ENCODE measurements at regions not wholly inside any gene's neighbourhood (a gene's known extent, or its start where the extent isn't known, plus 50 kb on each side); places are given as distances from the start of the nearest gene placed in this dataset.

DNA sequence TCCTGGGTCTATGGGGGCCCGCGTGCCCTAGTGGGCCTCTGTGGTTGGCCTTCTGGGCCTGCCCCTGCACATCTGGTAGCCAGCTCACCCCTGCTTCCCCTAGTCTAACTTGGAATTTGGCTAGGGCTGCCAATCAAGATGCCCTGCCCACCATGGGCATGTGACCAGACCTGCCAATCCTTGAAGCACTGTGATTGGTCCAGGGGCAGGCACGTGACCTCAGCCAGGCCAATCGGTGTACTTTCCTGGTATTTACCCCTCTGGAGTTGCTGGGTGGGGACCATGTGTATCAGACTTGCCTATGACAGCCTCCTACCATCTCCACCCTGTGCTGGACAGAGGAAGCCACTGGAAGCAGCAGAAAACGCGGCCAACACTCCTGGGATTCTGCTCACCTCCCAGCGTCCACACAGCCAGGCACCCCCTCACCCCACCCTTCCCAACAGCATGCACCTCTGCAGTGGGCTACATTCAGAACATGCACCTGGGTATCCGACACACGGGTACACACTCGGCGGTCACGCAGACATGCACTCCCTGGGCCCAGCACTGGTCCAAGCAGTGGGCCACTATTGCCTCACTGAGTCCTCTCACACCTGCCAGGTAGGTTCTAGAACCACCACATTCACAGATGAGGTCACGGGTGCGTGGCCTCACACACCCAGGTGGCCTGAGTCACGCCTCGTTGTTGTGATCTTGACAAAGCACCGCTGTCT is 96.9 kb downstream of the RBFOX3 start:
- CTCF ChIA-PET: no interaction called here
- TF ChIP-seq, protein P1, sequence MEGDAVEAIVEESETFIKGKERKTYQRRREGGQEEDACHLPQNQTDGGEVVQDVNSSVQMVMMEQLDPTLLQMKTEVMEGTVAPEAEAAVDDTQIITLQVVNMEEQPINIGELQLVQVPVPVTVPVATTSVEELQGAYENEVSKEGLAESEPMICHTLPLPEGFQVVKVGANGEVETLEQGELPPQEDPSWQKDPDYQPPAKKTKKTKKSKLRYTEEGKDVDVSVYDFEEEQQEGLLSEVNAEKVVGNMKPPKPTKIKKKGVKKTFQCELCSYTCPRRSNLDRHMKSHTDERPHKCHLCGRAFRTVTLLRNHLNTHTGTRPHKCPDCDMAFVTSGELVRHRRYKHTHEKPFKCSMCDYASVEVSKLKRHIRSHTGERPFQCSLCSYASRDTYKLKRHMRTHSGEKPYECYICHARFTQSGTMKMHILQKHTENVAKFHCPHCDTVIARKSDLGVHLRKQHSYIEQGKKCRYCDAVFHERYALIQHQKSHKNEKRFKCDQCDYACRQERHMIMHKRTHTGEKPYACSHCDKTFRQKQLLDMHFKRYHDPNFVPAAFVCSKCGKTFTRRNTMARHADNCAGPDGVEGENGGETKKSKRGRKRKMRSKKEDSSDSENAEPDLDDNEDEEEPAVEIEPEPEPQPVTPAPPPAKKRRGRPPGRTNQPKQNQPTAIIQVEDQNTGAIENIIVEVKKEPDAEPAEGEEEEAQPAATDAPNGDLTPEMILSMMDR (conservative IDR thresholded peaks at IDR 0.05): no peak
- no peak for TF ChIP-seq EZH2 (IDR thresholded peaks at IDR 0.05; ENCODE audit: low read depth)
- Histone ChIP-seq H3K27me3 (ENCODE audit: insufficient read depth, low read depth) (peaks cover 78% of the 10 kb centered on the region), H3K36me3 (ENCODE audit: low read depth) (no peaks in the 10 kb centered on the region), H3K9me2 (ENCODE audit: insufficient read depth) (no peaks in the 10 kb centered on the region), H4K20me1 (ENCODE audit: insufficient read depth) (no peaks in the 10 kb centered on the region), H3F3A (ENCODE audit: insufficient read depth, low read depth) (no peaks in the 10 kb centered on the region), H3K9me3 (ENCODE audit: insufficient read depth, low read depth) (no peaks in the 10 kb centered on the region), H3K4me2 (no peak overlapping the region), H2AFZ (no peak overlapping the region), H3K27ac (no peak overlapping the region), H3K79me2 (ENCODE audit: low read depth) (no peaks in the 10 kb centered on the region), H3K4me1 (replicated peaks; ENCODE audit: insufficient read depth) (no peaks in the 10 kb centered on the region), H3K4me3 (no peak overlapping the region)
- no TSS peak for BruUV-seq (replicated peaks)
- DNase-seq: no peak
- POLR2A ChIA-PET (ENCODE audit: unreplicated experiment): no interaction called here
- intact Hi-C loops (cut with micrococcal nuclease; ENCODE audit: unreplicated experiment): no loop called here

DNA sequence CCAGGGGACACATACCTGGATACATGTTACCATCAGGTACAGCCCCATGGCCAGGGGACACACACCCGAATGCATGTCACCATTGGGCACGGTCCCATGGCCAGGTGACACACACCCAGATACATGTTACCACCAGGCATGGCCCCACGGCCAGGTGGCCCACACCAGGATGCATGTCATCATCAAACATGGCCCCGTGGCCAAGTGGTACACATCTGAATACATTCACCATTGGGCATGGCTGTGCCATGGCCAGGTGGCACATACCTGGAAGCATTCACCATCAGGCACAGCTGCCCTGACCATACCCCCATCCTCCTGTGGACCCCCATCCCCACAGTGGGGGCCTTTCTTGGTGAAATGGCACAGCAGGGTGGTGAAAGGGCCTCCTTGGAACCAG is 97.6 kb downstream of the RBFOX3 start:
- H2AFZ ChIP-seq: no peak overlapping the region
- no peaks in the 10 kb centered on the region for H3K4me1 ChIP-seq (replicated peaks; ENCODE audit: insufficient read depth)
- H4K20me1 ChIP-seq (ENCODE audit: insufficient read depth): no peaks in the 10 kb centered on the region
- intact Hi-C loops (cut with micrococcal nuclease; ENCODE audit: unreplicated experiment): no loop called here
- H3K36me3 ChIP-seq (ENCODE audit: low read depth): no peaks in the 10 kb centered on the region
- BruUV-seq (replicated peaks): no TSS peak
- DNase-seq: no peak
- H3K27me3 ChIP-seq (ENCODE audit: insufficient read depth, low read depth): peaks cover 78% of the 10 kb centered on the region
- H3K9me2 ChIP-seq (ENCODE audit: insufficient read depth): no peaks in the 10 kb centered on the region
- H3F3A ChIP-seq (ENCODE audit: insufficient read depth, low read depth): no peaks in the 10 kb centered on the region
- ChIA-PET CTCF (no interaction called here), POLR2A (ENCODE audit: unreplicated experiment) (no interaction called here)
- H3K79me2 ChIP-seq (ENCODE audit: low read depth): no peaks in the 10 kb centered on the region
- H3K4me3 ChIP-seq: no peak overlapping the region
- no peak overlapping the region for H3K27ac ChIP-seq
- H3K9me3 ChIP-seq (ENCODE audit: insufficient read depth, low read depth): no peaks in the 10 kb centered on the region
- no peak for TF ChIP-seq EZH2 (IDR thresholded peaks at IDR 0.05; ENCODE audit: low read depth)
- TF ChIP-seq, protein P1 (conservative IDR thresholded peaks at IDR 0.05): no peak
- no peak overlapping the region for H3K4me2 ChIP-seq

DNA sequence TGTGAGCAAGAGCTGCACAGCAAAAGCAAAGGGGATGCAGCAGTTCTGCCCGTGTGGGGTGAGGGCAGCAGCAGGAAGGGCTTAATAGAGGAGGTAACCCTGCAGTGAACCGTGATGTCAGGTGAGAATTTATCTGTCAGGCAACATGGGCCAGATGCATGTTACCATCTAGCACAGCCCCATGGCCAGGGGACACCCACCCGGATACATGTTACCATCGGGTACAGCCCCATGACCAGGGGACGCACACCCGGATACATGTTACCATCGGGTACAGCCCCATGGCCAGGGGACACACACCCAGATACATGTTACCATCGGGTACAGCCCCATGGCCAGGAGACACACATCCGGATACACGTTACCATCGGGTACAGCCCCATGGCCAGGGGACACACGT is 99.4 kb downstream of the RBFOX3 start:
- H2AFZ ChIP-seq: no peak overlapping the region
- no peak for DNase-seq
- no peak overlapping the region for H3K4me3 ChIP-seq
- intact Hi-C loops (cut with micrococcal nuclease; ENCODE audit: unreplicated experiment): no loop called here
- TF ChIP-seq, protein P1 (conservative IDR thresholded peaks at IDR 0.05): no peak
- no peak for TF ChIP-seq EZH2 (IDR thresholded peaks at IDR 0.05; ENCODE audit: low read depth)
- POLR2A ChIA-PET (ENCODE audit: unreplicated experiment): no interaction called here
- H3K79me2 ChIP-seq (ENCODE audit: low read depth): no peaks in the 10 kb centered on the region
- no peak overlapping the region for H3K4me2 ChIP-seq
- CTCF ChIA-PET: no interaction called here
- no peak overlapping the region for H3K27ac ChIP-seq
- H3K36me3 ChIP-seq (ENCODE audit: low read depth): no peaks in the 10 kb centered on the region
- BruUV-seq (replicated peaks): no TSS peak
- H4K20me1 ChIP-seq (ENCODE audit: insufficient read depth): no peaks in the 10 kb centered on the region
- no peaks in the 10 kb centered on the region for H3K9me2 ChIP-seq (ENCODE audit: insufficient read depth)
- H3K27me3 ChIP-seq (ENCODE audit: insufficient read depth, low read depth): peaks cover 77% of the 10 kb centered on the region
- no peaks in the 10 kb centered on the region for H3K9me3 ChIP-seq (ENCODE audit: insufficient read depth, low read depth)
- H3F3A ChIP-seq (ENCODE audit: insufficient read depth, low read depth): no peaks in the 10 kb centered on the region
- H3K4me1 ChIP-seq (replicated peaks; ENCODE audit: insufficient read depth): no peaks in the 10 kb centered on the region
